NCI-H146 (cell line): ENCODE measurements at regions not wholly inside any gene's neighbourhood (a gene's known extent, or its start where the extent isn't known, plus 50 kb on each side); places are given as distances from the start of the nearest gene placed in this dataset.

Experiments
- DNase-seq: peaks from one replicate; lab custom pipeline; 2025; lab: John Stamatoyannopoulos, UW

DNA sequence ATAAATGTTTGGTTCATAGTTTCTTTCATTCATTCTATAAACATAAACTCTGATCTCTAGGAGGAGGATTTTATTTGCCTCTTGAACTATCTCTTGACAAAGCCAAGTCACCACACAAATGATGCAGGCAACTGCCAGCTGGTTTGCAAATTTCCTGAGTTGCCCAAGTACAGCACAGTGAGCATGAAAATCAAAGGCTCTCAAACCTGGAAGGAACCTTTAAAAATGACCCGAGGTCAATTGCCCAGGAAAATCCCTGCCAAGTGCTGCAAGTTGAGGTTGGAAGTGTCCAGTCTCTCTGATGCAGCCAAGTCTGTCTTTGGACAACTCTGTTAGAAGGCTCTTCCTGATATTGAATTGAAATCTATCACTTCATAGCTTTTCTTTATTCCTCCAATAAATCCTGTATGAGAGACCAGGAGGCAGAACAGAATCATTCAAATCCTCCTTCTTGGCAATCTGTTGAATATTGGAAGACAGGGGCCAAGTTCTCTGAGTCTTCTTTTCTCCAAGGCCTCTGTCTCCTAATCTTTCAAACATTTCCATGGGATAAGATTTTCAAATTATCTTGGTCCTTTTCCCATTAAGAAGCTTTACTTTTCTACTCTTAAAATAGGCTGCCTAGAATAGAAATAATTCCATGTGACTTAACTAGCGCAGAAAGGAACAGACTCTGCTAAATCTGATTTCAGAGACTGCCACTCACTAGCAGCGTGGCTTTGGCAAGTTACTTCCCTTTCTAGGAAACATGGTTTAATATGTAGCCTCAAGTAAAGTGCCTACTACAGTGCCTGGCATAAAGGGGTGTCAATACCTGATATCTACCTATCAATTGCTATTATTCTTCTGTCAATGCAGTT, 159.2 kb downstream of the SNX18 start:
- DNase-seq, result no peak

DNA sequence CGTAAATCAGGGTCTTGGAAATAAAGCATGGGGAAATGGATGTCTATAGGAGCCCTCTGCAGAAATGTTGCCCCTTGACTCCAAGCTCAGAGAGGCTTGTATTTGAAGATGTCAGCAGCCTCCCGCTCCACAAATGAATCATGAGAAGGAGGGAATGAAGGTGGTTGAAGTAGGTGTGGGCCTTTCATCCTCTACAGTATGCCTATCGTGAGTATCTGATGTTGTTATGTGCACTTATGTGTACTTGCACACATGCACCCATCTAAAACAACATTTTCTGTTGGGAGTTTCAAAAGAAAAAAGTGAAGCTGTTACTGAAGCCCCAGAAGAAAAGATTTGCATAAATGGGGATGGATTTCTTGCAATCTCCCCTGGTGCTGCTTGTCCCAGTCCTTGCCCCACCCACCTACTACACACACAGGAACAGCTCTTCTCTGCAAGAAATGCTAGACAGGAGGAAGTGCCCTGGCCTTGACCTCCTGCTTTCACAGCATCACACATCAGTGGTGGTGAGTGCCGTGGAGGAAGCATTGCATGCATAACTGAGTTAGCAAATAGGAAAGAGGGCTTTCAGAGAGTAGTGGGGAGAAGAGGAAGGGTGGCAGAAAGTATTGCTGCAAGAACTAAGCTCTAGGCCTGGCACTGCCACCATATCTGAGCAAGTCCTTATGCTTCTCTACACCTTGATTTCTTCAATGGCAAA, 156.1 kb downstream of the SNX18 start:
- DNase-seq, result no peak

DNA sequence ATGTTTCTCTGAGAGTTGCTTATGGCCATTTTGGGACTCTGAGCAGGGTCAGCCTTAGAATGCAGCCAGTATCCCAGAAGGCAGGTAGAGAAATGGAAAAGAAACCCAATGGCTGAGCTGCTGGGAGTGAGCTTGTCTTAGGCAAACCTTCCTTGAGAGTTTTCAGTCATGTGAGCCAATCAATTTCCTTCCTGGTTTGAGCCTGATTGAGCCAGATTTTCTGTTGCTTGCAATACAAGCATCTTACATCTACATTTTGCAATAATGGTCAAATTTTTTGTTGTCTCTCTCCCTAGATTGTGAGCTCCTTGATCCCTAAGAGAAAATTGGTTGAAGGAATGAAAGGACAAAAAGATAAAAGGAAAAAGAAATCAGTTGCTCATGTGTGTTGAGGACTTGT, 155.3 kb downstream of the SNX18 start:
- DNase-seq, result no peak

DNA sequence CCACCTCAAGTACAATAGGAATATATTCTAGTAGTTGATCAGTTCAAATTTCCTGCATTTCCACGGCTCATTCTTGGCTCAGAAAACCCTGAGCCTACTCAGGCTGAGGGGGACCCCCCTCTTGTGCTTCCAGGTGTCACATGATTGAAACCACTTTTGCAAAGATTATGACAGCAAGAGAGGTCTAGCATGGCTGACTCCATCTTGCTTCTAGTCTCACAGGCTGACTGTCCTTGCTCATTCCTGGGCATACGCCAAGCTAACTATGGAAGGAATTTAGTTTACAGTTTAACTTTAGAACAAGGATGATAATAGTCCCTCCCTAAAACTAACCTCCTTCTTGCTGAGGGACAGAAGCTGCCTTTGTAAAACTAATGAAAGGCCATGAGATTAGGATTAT, 154.1 kb downstream of the SNX18 start:
- no peak for DNase-seq

DNA sequence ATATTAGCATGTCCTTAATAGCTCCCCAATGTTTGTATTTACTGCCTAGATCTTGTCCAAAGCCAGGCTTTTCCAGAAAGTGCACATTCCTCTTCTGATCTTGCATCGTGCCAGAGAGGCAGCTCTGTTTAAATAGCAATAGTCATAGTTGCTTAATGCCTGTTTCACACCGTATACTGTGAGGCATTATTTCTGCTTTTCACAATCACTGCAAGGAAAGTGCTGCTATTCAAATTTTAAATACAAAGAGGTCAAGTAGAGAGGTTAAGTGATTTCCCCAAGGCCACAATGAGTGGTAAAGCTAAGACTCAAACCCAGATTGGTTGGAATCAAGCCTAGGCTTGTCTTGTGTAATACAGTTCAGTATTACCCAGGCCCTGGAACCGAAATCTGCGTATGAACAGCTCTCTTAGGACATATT, 153.6 kb downstream of the SNX18 start:
- no peak for DNase-seq

DNA sequence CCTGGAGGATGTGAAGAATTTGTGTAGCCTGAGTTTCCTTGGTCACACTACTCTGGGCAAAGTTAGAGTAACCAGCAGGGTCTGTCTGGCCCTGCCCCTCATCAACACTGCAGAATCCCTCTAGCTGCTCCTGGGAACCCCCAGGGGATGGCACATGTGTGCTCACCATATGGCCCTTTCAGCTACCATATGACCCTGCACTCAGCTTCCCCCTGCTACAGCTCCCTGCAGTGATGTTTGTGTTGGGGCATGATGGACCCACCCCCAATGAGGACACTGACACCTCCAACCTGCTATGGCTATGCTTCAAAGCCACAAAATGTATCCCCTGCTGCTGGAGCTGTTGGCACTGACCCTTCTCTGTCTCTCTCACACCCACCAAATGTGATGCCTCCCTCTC, 152.7 kb downstream of the SNX18 start:
- DNase-seq, result no peak

DNA sequence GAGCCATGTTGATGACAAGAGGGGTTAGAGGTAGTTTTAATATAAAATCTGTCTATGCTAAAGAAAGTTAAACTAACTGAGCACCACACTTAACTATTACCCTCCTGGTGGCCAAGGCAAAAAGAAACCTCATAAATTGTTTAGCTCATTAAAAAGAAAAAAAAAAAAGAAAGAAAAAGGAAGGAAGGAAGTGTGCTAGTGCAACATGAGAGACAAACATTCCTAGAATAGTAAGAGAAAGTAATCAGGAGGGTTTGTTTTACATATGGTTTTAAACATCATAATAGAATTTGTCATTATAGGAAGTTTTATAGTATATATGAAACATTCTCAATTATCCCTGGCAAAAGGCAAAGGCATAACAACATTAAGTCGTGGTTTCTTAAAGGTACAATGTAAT, 152.3 kb downstream of the SNX18 start:
- no peak for DNase-seq

DNA sequence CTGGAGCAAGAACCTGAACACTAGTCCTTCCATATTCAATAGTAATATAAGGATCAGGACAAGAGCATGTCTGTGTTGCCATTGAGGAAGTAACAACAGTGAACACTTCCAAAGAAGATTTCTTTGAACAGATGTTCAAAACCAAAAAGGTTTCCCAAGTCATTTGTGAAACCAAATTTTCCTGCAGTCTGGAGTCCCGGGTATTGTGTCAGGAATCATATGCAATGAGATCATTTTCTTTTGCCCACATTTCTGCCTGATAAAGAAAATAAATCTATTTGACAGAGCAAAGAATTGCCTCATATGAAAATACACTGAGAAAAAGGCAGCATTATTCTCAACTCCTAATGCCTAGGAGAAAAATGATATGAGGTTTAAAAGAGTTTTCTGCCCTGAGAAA, 151.7 kb downstream of the SNX18 start:
- no peak for DNase-seq

DNA sequence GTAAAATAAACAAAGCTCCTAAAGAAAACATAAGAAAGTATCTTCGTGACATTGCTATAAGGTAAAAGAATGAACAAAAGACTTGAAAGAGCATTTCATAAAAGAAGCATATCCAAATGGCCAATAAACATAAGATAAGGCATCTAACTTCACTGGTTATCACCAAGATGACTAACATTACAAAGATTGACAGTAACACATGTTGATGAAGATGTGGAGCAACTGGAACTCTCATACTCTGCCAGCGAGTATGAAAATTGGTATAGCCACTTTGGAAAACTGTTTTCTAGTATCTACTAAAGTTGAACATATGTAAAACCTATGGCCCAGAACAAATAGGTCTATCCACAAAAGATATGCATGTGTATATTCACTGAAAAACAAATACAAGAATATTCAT, 150.5 kb downstream of the SNX18 start:
- no peak for DNase-seq

DNA sequence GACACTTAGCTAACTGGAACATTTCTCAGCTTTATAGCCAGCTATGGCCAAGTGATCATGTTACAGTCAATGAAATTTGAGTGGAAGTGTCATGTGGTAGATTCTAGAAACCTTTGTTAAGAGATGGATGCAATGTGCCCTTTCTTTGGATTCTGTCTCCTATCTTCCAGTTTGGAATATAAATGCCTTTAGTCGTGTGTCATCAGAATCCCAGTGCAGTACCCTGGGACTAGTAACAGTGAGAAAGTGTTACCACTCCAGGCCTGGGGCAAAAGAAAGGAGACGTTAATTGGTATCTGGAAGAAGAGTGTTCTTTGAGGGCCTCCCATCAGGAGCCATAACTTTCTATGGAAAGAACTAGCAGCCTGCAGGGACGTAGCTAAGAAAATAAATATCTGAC, 149.6 kb downstream of the SNX18 start:
- no peak for DNase-seq

DNA sequence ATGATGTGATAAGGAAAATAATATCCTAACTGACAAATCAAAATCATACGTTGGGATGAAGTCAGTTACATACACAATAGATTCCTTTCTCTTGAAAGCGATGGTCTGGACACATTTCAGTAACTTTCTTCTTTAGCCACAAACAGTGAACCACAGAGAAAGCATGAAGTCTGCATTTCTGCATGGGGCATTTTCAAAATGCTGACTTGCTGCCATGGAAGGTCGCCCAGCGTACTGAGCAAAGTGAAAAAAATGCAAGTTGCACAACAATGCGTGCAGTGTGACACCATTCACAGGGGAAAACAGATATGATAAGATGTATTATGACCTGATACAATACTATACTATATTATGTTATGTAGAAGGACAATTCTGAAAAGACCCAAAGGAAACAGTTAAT, 146.3 kb downstream of the SNX18 start:
- DNase-seq, result no peak

DNA sequence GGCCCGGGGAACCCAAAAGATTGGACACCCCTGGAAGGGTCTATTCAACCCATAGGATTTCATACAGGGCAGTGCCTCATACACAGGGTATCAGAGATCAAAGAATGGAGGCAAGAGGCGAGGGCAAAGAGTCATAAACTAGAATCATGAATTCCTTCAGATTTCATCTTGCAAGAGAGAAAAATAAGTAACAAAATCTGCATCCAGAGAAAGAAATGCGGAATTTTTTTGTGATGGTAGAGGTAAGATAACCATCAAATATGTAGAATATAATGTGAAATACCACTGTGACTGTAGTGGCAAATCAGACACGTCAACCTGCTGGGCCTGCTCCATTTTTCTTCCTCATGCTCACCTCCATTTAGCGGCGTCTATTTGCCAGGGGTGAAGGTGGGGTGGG, 143.6 kb downstream of the SNX18 start:
- DNase-seq, result no peak

DNA sequence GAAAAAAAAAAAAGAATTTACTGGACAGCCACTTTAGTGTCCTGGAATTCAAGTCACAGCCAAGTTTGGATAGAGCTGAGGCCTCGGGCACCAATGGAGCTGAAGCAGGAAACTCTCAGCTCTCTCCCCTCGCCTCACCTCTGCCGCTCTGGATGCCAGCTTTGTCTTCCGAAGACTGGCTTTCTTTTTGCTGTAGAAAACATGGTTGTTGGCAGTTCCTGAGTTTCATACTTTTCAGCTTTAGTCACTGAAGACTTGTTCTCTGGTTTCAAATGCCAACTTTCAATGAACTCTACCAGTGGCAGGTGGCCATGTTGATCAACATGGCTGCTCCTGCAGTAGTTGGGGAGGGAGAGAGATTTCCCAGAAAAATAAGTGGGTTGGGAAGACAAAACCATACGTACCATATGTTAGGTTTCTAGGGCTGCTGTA, 142.2 kb downstream of the SNX18 start:
- DNase-seq, result no peak

DNA sequence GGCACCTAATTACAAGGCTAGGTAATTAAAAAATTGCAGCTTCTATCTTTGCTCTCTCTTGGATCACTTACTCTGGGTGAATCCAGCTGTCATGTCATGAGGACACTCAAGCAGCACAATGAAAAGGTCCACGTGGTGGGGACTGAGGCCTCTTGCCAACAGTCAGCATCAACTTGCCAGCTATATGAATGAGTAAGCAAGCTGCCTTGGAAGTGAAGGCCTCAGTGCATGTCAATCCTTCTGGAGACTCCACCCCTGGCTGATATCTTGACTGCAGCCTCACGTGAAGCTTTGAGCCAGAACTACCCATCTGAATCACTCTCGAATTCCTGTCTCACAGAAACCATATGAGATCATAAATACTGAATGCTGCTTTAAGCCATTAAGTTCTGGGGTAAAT, 140.5 kb downstream of the SNX18 start:
- DNase-seq, result no peak

DNA sequence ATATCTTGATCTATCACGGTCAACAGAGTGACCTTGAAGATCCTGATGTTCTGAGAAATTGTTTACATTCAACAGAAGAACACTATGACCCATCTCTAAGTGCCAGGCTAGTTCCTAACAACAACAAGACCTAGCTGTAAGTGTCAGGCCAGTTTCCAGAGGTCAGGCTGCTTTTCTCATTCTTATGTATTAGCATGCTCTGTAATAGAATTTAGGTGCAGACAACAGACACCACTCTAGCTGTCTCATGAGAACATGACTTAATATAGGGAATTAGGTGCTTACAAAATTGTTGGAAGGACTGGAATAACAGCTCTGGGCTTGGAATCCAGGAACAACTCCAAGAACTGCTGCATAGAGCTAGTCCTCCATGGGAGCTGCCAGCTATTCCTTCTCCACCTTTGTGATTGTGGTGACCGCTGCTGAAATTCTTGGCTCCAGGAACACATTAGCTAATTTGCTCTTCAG, 138.7 kb downstream of the SNX18 start:
- DNase-seq, result no peak

DNA sequence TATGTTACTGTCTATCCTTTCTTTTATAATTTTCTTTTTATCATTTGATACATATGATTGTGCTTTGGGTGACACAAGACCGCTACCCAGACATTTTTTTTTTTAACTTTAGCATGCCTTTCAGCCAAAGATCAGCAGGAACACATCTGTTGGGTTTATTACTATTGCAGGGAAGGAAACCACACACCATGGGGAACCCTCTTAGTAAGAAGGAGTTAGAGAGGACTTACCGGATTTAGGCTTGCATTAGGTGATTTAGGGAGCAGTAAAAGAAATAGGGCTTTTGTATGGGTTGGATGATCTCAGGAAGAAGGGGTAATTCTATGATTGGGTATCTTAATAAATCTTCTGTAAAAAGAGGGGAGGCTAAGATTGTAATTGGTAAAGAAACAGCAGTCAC, 138.2 kb downstream of the SNX18 start:
- DNase-seq, result no peak

DNA sequence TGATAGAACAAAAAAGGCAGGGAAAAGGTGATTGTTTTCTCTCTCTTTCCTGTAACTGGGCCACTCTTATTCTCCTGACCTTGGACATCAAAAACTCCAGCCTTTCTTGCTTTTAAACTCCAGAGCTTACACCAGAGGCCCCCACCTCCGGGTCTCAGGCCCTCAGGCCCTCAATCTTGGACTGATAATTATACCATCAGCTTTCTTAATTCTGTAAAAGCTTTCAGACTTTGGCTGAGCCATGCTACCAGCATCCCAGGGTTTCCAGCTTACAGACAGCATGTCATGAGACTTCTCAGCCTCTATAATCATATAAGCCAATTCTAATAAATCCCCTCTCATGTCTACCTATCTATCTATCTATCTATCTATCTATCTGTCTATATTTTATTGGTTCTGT, 137.7 kb downstream of the SNX18 start:
- no peak for DNase-seq

DNA sequence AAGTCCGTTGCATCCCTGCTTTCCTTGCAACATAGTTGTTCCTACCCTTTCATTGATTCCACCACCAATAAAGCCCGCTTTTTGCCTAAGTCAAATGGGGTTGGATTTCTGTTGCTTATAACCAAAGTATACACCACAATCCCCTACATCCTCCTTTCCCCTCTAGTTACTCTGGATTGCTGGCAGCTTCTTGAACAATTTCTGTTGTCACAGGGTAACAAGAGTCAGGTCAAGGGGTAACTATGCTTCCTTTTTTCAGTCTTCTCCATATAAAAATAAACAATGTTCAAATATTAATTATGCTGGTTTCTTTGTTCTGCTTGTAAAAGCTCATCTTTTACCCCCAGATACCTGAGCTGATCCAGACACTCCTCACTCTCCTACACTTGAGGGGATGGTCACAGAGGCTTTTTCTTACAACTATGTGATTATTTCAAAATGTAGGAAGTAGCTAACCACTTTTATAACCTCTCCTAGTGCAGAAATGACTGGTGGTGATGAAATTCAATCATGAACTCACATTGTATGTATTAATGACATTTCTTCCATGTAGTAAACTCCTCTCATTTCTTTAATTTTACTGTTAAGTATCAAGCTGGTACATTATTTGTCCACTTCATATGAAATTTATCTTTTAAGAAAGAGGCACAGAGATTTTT, 136.5 kb downstream of the SNX18 start:
- no peak for DNase-seq

DNA sequence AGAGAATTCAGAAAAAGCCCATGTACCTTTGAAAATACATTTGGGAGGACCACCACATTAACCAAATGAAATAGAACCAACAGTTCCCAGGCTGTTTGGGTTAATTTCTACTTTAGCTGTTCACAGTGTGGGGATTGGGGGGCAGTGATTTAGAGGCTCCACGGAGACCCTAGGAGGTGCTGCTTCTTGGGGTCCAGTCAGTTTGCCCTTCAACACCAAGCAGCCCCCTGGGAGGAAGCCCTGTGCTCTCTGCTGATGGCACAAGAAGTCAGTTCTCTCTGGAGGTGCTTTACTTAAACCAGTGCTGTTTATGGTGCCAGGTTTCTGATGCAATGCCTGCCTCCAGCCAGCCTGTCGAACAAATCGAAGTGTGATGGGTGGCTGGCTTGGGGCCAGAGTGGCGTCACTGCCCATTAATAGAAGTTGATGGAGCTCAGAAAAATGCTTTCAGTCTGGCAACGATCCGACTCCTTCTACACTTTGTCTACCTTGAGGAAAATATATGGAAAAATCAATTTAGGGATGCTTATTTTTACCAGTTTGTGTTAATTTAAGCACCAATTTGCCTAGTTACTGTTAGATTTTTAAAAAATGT, 134.0 kb downstream of the SNX18 start:
- no peak for DNase-seq

DNA sequence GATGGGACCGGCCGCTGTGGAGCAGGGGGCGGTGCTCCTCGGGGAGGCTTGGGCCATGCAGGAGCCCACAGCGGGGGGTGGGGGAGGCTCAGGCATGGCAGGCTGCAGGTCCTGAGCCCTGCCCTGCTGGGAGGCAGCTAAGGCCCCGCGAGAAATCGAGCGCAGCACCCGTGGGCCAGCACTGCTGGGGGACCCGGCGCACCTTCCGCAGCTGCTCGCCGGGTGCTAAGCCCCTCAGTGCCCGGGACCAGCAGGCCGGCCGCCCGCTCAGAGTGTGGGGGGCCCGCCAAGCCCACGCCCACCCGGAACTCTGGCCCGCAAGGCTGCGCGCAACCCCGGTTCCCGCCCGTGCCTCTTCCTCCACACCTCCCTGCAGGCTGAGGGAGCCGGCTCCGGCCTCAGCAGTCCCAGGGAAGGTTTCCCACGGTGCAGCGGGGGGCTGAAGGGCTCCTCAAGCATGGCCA, 131.5 kb downstream of the SNX18 start:
- no peak for DNase-seq

DNA sequence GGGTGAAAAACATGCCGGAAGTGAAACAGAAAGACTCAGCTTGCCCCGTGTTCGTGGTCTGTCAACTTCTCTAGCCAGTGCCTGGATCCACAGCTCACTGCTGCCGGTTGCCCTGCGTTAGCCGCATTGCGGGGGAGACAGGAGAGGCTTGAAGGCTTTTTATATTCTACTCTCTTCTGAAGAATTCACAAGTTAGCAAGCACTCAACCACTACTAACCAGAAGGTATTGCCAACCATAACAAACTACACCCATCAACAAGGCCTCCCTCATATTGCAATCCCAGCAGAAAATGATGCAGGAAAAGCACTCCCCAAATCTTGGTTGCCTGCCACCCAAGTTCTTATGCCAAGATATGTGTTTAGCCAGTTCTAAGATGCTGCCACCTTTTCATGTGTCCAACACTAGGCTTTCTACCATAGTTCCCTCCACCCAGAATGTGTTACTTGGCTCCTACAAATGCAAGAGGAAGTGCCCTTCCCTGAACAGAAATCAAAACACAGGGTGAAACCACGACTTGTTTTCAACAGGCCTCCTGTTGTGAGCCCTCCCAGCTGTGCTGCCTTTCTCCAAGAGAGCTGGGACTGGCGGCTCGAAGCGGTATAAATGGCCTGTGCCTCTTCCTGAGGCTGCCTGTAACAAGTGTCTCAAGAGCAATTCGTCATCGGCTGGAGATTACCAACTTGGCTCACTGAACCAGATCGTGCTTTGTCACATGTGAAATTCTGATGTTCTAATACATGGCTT, 129.0 kb downstream of the SNX18 start:
- no peak for DNase-seq

DNA sequence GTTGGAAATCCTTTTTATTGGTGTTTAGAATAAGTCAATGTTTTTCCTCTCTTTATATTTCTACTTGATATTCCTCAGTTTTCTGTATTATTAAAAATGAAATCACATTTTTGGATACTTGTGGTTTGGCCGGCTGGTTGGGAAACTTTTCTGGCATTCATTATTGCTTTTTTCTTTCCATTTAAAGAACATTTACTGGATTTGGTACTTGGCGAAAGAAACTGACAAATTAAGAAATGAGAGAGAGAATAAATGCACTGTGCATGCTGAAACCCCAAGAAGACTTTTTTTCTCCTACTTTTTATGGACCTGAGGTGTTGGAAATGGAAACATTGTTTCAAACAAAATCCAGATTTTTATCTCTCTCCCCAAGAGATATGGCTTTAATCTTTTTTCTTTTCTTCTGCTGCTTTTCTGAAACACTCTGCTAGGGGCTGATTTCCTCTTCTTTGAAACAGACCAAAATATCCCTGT, 128.4 kb downstream of the SNX18 start:
- no peak for DNase-seq
